H1 (cell line): ENCODE measurements at regions not wholly inside any gene's neighbourhood (a gene's known extent, or its start where the extent isn't known, plus 50 kb on each side); places are given as distances from the start of the nearest gene placed in this dataset.

Experiments
- CBX5 ChIP-seq: fragments of 300-800, 300-1000 bp; sonication (generic); IDR thresholded peaks from 2 replicates; pipeline ENCODE4 v1.7.1; 2016; ENCODE audit warnings: antibody characterized with exemption, low read length, low read depth
- CTCF ChIP-seq, 3 experiments: IDR thresholded peaks; 1 replicate in 2 of 3; 2 replicates in 1 of 3; pipeline versions ENCODE4 v1.5.1 to v1.6.1; 2011; ENCODE audit warnings: low read length in 3 of 3, mild to moderate bottlenecking in 3 of 3, inconsistent platforms in 2 of 3, low read depth in 1 of 3, moderate library complexity in 1 of 3; ENCODE audit not compliant: insufficient read depth in 1 of 3; ENCODE audit errors: control extremely low read depth in 1 of 3
- EP300 ChIP-seq, 2 experiments: IDR thresholded peaks; 1 replicate in 1 of 2; 2 replicates in 1 of 2; pipeline ENCODE4 v1.6.1; 2011 to 2012; ENCODE audit warnings: low read depth in 2 of 2, low read length in 2 of 2, mild to moderate bottlenecking in 2 of 2, borderline replicate concordance in 1 of 2, inconsistent platforms in 1 of 2, moderate library complexity in 1 of 2
- POLR2AphosphoS5 ChIP-seq: IDR thresholded peaks from 2 replicates; pipeline ENCODE4 v1.6.1; 2011; ENCODE audit warnings: low read depth, low read length
- RXRA ChIP-seq: IDR thresholded peaks from 2 replicates; pipeline ENCODE4 v1.6.1; 2011; ENCODE audit warnings: low read depth, mild to moderate bottlenecking, low read length, moderate library complexity; ENCODE audit not compliant: insufficient read depth
- SIX5 ChIP-seq: IDR thresholded peaks from 2 replicates; pipeline ENCODE4 v1.6.1; 2011; ENCODE audit warnings: mild to moderate bottlenecking, low read depth, low read length
- TCF12 ChIP-seq: IDR thresholded peaks from 2 replicates; pipeline ENCODE4 v1.6.1; 2011; ENCODE audit warnings: low read depth, mild to moderate bottlenecking, low read length

GRCh38 chr11:23933721-23934120 is 563.1 kb upstream of the LUZP2 start:
- TF ChIP-seq CTCF (IDR thresholded peaks at IDR 0.05; ENCODE audit: control extremely low read depth in 1 of 3, insufficient read depth in 1 of 3, low read depth in 1 of 3, low read length in 3 of 3) (no peak), TCF12 (no peak), EP300 (IDR thresholded peaks at IDR 0.05; ENCODE audit: borderline replicate concordance in 1 of 2, low read depth in 2 of 2, low read length in 2 of 2) (no peak), CBX5 (no peak), SIX5 (no peak), POLR2AphosphoS5 (no peak), RXRA (no peak)
